ENCODE measurements at regions not wholly inside any gene's neighbourhood (a gene's known extent, or its start where the extent isn't known, plus 50 kb on each side); places are given as distances from the start of the nearest gene placed in this dataset.

DNA sequence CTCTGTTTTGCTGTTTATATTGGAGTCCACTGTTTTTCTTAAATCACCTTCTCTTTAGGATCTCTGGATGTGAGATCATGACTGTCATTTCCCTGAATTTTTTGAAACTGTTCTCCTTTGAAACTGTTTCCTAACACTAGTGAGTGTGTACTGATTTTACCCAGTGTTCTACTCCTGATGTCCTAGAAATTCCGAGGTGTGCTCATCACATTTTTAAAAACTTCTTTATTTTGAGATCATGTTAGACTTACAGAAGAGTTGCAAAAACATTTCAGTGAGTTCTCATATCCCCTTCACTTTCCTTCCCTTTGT, 292.6 kb downstream of the NFKBIZ start:
- no peak for TF ChIP-seq MEF2A (IDR thresholded peaks at IDR 0.05; ENCODE audit: insufficient read depth, low read depth, low read length)
- TF ChIP-seq, protein P1, sequence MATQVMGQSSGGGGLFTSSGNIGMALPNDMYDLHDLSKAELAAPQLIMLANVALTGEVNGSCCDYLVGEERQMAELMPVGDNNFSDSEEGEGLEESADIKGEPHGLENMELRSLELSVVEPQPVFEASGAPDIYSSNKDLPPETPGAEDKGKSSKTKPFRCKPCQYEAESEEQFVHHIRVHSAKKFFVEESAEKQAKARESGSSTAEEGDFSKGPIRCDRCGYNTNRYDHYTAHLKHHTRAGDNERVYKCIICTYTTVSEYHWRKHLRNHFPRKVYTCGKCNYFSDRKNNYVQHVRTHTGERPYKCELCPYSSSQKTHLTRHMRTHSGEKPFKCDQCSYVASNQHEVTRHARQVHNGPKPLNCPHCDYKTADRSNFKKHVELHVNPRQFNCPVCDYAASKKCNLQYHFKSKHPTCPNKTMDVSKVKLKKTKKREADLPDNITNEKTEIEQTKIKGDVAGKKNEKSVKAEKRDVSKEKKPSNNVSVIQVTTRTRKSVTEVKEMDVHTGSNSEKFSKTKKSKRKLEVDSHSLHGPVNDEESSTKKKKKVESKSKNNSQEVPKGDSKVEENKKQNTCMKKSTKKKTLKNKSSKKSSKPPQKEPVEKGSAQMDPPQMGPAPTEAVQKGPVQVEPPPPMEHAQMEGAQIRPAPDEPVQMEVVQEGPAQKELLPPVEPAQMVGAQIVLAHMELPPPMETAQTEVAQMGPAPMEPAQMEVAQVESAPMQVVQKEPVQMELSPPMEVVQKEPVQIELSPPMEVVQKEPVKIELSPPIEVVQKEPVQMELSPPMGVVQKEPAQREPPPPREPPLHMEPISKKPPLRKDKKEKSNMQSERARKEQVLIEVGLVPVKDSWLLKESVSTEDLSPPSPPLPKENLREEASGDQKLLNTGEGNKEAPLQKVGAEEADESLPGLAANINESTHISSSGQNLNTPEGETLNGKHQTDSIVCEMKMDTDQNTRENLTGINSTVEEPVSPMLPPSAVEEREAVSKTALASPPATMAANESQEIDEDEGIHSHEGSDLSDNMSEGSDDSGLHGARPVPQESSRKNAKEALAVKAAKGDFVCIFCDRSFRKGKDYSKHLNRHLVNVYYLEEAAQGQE (IDR thresholded peaks at IDR 0.05; ENCODE audit: low read depth, low read length): no peak
- no peak for TF ChIP-seq SMC3 (IDR thresholded peaks at IDR 0.05; ENCODE audit: borderline replicate concordance, low read length)
- no peak for TF ChIP-seq EGR1 (IDR thresholded peaks at IDR 0.05; ENCODE audit: borderline replicate concordance in 1 of 2, low read depth in 2 of 2, low read length in 2 of 2)
